K562 (cell line): ENCODE measurements at regions not wholly inside any gene's neighbourhood (a gene's known extent, or its start where the extent isn't known, plus 50 kb on each side); places are given as distances from the start of the nearest gene placed in this dataset.

Experiments
- EP300 ChIP-seq: IDR thresholded peaks from 2 replicates; pipeline ENCODE4 v1.6.1; 2012; ENCODE audit warnings: low read length, improper control_type of control experiment
- JUN ChIP-seq, 2 experiments: sonication (generic) in 1 of 2; formaldehyde crosslinking in 1 of 2; IDR thresholded peaks; 2 replicates each; pipeline versions ENCODE4 v1.6.1 to v1.8.0; 2012 to 2022; ENCODE audit warnings: borderline replicate concordance in 2 of 2, mild to moderate bottlenecking in 2 of 2, improper control_type of control experiment in 1 of 2, low read depth in 1 of 2, low read length in 1 of 2, missing genetic modification reagents in 1 of 2

GRCh38 chr15:33256874-33257273 lies 53.9 kb upstream of the RYR3 start:
- no peak for TF ChIP-seq EP300
- no peak for TF ChIP-seq JUN (IDR thresholded peaks at IDR 0.05; ENCODE audit: borderline replicate concordance, low read depth, low read length)
- TF ChIP-seq JUN (CRISPR knock-in tag; IDR thresholded peaks at IDR 0.05; ENCODE audit: borderline replicate concordance), result no peak
